ENCODE measurements at regions not wholly inside any gene's neighbourhood (a gene's known extent, or its start where the extent isn't known, plus 50 kb on each side); places are given as distances from the start of the nearest gene placed in this dataset.

GRCh38 chr3:1823867-1824266 is 274.8 kb upstream of the CNTN4 start:
- no peak for DNase-seq (ENCODE audit: low spot score)

GRCh38 chr3:1824359-1824758 is 274.3 kb upstream of the CNTN4 start:
- DNase-seq (ENCODE audit: low spot score): no peak

- no peak for DNase-seq (ENCODE audit: low spot score)
Observed at GRCh38 chr3:1828519-1828918, 270.1 kb upstream of the CNTN4 start.

- no peak for DNase-seq (ENCODE audit: low spot score)
Observed at GRCh38 chr3:1830851-1831250, 267.8 kb upstream of the CNTN4 start.

- DNase-seq (ENCODE audit: low spot score): no peak
Observed at GRCh38 chr3:1832395-1832794, 266.3 kb upstream of the CNTN4 start.

GRCh38 chr3:1843111-1843510 is 255.6 kb upstream of the CNTN4 start:
- no peak for DNase-seq (ENCODE audit: low spot score)

- DNase-seq (ENCODE audit: low spot score): no peak
Observed at GRCh38 chr3:1847571-1847970, 251.1 kb upstream of the CNTN4 start.

- no peak for DNase-seq (ENCODE audit: low spot score)
Observed at GRCh38 chr3:1848935-1849334, 249.7 kb upstream of the CNTN4 start.

- DNase-seq (ENCODE audit: low spot score): no peak
Observed at GRCh38 chr3:1852950-1853349, 245.7 kb upstream of the CNTN4 start.

- no peak for DNase-seq (ENCODE audit: low spot score)
Observed at GRCh38 chr3:1855841-1856240, 242.8 kb upstream of the CNTN4 start.

- DNase-seq (ENCODE audit: low spot score): no peak
Observed at GRCh38 chr3:1870738-1871137, 227.9 kb upstream of the CNTN4 start.

GRCh38 chr3:1883534-1883933 is 215.1 kb upstream of the CNTN4 start:
- DNase-seq (ENCODE audit: low spot score): no peak

GRCh38 chr3:1892459-1892858 is 206.2 kb upstream of the CNTN4 start:
- DNase-seq (ENCODE audit: low spot score): no peak

- no peak for DNase-seq (ENCODE audit: low spot score)
Observed at GRCh38 chr3:1902416-1902815, 196.2 kb upstream of the CNTN4 start.

- no peak for DNase-seq (ENCODE audit: low spot score)
Observed at GRCh38 chr3:1903111-1903510, 195.6 kb upstream of the CNTN4 start.

- no peak for DNase-seq (ENCODE audit: low spot score)
Observed at GRCh38 chr3:1907911-1908310, 190.8 kb upstream of the CNTN4 start.

- no peak for DNase-seq (ENCODE audit: low spot score)
Observed at GRCh38 chr3:1908651-1909445, 189.8 kb upstream of the CNTN4 start.

- DNase-seq (ENCODE audit: low spot score): no peak
Observed at GRCh38 chr3:1910322-1910721, 188.3 kb upstream of the CNTN4 start.

- DNase-seq (ENCODE audit: low spot score): no peak
Observed at GRCh38 chr3:1929788-1930414, 168.8 kb upstream of the CNTN4 start.

- DNase-seq (ENCODE audit: low spot score): no peak
Observed at GRCh38 chr3:1938975-1939374, 159.7 kb upstream of the CNTN4 start.

GRCh38 chr3:1942781-1943180 is 155.9 kb upstream of the CNTN4 start:
- no peak for DNase-seq (ENCODE audit: low spot score)

GRCh38 chr3:1943395-1944118 is 155.1 kb upstream of the CNTN4 start:
- DNase-seq (ENCODE audit: low spot score): no peak

GRCh38 chr3:1945698-1946097 is 153.0 kb upstream of the CNTN4 start:
- no peak for DNase-seq (ENCODE audit: low spot score)

All from mucosa of gallbladder (tissue), 1 donor.